GM12878 (cell line): ENCODE measurements at regions not wholly inside any gene's neighbourhood (a gene's known extent, or its start where the extent isn't known, plus 50 kb on each side); places are given as distances from the start of the nearest gene placed in this dataset.

Experiments used
- ATAC-seq: fragments of 200-7000 bp; cut with Tn5 transposase; 3 replicates; pipeline ENCODE4 v1.9.1; 2020; ENCODE audit warnings: mild to moderate bottlenecking, moderate library complexity
- BruUV-seq: library from RNA; stranded (reverse); fragments of 400-500 nt; replicated peaks from 2 replicates; lab custom pipeline; 2021; lab: Mats Ljungman, UMichigan
- CTCF ChIA-PET: fragments of 300-600 bp; sonication (Branson Sonifier 250); formaldehyde crosslinking; extraction: SDS; loops from one replicate; lab custom pipeline; 2021; ENCODE audit warnings: inconsistent platforms; lab: Yijun Ruan, JAX
- POLR2A ChIA-PET: fragments of 350-600 bp; formaldehyde crosslinking; extraction: SDS; loops from one replicate; lab custom pipeline; 2021; ENCODE audit warnings: inconsistent platforms; lab: Charles Lee
- RAD21 ChIA-PET: fragments of 300-600 bp; sonication (Branson Sonifier 250); formaldehyde crosslinking; loops from one replicate; lab custom pipeline; 2023; ENCODE audit warnings: antibody characterized with exemption; ENCODE audit not compliant: unreplicated experiment; lab: Charles Lee
- SMC1A ChIA-PET: fragments of 300-600 bp; sonication (Branson Sonifier 250); formaldehyde crosslinking; loops from one replicate; lab custom pipeline; 2023; ENCODE audit not compliant: unreplicated experiment, uncharacterized antibody; lab: Charles Lee
- DNase-seq: peaks from one replicate; pipeline ENCODE4 v3.0.0-alpha.2; 2011; ENCODE audit warnings: low read depth, low spot score
- FAIRE-seq: peaks from 3 replicates; lab custom pipeline; 2011; peaks lifted over from hg19 to GRCh38; lab: Jason Lieb, UNC
- H2AFZ ChIP-seq: 2 replicates; pipeline ENCODE4 v1.6.0; 2011; ENCODE audit warnings: low read depth, low read length, control low read depth; ENCODE audit not compliant: control insufficient read depth
- H3K27ac ChIP-seq: 2 replicates; pipeline ENCODE4 v1.5.1; 2011; ENCODE audit warnings: control low read depth; ENCODE audit not compliant: control insufficient read depth, insufficient read depth
- H3K27me3 ChIP-seq, 2 experiments: replicated peaks in 1 of 2; 2 replicates each; pipeline versions ENCODE4 v1.6.0 to v1.6.1; 2011; ENCODE audit warnings: low read length in 1 of 2; ENCODE audit not compliant: control insufficient read depth in 2 of 2, insufficient read depth in 2 of 2
- H3K36me3 ChIP-seq, 2 experiments: 2 replicates each; pipeline ENCODE4 v1.5.1; 2011; ENCODE audit warnings: low read length in 1 of 2; ENCODE audit not compliant: control insufficient read depth in 2 of 2, insufficient read depth in 2 of 2
- H3K4me1 ChIP-seq: 2 replicates; pipeline ENCODE4 v1.6.1; 2011; ENCODE audit warnings: mild to moderate bottlenecking, low read length, moderate library complexity, mixed read lengths; ENCODE audit not compliant: control insufficient read depth, insufficient read depth
- H3K4me2 ChIP-seq: 2 replicates; pipeline ENCODE4 v1.6.0; 2011; ENCODE audit warnings: control low read depth; ENCODE audit not compliant: control insufficient read depth, insufficient read depth
- H3K4me3 ChIP-seq: fragments of 200-600 bp; sonication (generic); 2 replicates; pipeline ENCODE4 v1.5.1; 2016
- H3K79me2 ChIP-seq: 2 replicates; pipeline ENCODE4 v1.6.0; 2011; ENCODE audit warnings: low read length; ENCODE audit not compliant: control insufficient read depth, insufficient read depth
- H3K9ac ChIP-seq: 2 replicates; pipeline ENCODE4 v1.8.0; 2011; ENCODE audit warnings: low read length, control low read depth, mixed read lengths; ENCODE audit not compliant: control insufficient read depth, insufficient read depth
- H3K9me3 ChIP-seq: replicated peaks from 3 replicates; pipeline ENCODE4 v1.5.1; 2011; ENCODE audit warnings: mild to moderate bottlenecking, low read length; ENCODE audit not compliant: control insufficient read depth, insufficient read depth
- H4K20me1 ChIP-seq: 2 replicates; pipeline ENCODE4 v1.6.0; 2011; ENCODE audit not compliant: control insufficient read depth, insufficient read depth
- BRCA1 ChIP-seq: IDR thresholded peaks from 2 replicates; pipeline ENCODE4 v1.6.1; 2011; ENCODE audit warnings: low read depth, low read length, improper control_type of control experiment
- CBX3 ChIP-seq: fragments of 200-600 bp; sonication (generic); IDR thresholded peaks from 2 replicates; pipeline ENCODE4 v1.6.1; 2016; ENCODE audit warnings: low read depth, borderline replicate concordance
- NBN ChIP-seq: fragments of 450-650 bp; IDR thresholded peaks from 2 replicates; pipeline ENCODE4 v1.6.1; 2016
- RELA ChIP-seq: fragments of 450-650 bp; IDR thresholded peaks from 2 replicates; pipeline ENCODE4 v1.8.0; 2014; ENCODE audit warnings: borderline replicate concordance; ENCODE audit not compliant: partially characterized antibody
- SIX5 ChIP-seq: IDR thresholded peaks from 2 replicates; pipeline ENCODE4 v1.6.1; 2011; ENCODE audit warnings: mild to moderate bottlenecking, low read depth, low read length, moderate library complexity; ENCODE audit not compliant: severe bottlenecking
- SMAD5 ChIP-seq: IDR thresholded peaks from 2 replicates; pipeline ENCODE4 v1.6.1; 2016; ENCODE audit warnings: antibody characterized with exemption, low read depth
- SP1 ChIP-seq: IDR thresholded peaks from one replicate; pipeline ENCODE4 v1.6.1; 2011; ENCODE audit warnings: low read depth, low read length
- USF1 ChIP-seq: IDR thresholded peaks from 2 replicates; pipeline ENCODE4 v1.6.1; 2011; ENCODE audit warnings: borderline replicate concordance, low read depth, mild to moderate bottlenecking, moderate library complexity, mixed read lengths, low read length; ENCODE audit not compliant: insufficient read depth; ENCODE audit errors: extremely low read length
- WGBS: methylation state at CpG from one replicate; pipeline ENCODE4 v1.1.6; 2016; ENCODE audit warnings: low lambda C conversion rate; ENCODE audit not compliant: insufficient replicate concordance, insufficient coverage; ENCODE audit errors: missing lambda C conversion rate; 5-methylcytosine and 5-hydroxymethylcytosine counted together
- in situ Hi-C: fragments of 300-500 bp; cut with MboI; formaldehyde crosslinking; loops from 9 replicates; pipeline ENCODE4 v1.14.3; 2018; ENCODE audit warnings: mixed read lengths
- intact Hi-C: fragments of 100-400 bp; cut with micrococcal nuclease; formaldehyde crosslinking; loops from one replicate; pipeline ENCODE4 v1.14.2; 2022; ENCODE audit not compliant: unreplicated experiment
- TF ChIP-seq, protein P1 (sequence below): fragments of 450-650 bp; IDR thresholded peaks from 2 replicates; pipeline ENCODE4 v1.6.1; 2018; ENCODE audit warnings: borderline replicate concordance, mild to moderate bottlenecking; ENCODE audit not compliant: partially characterized antibody

DNA sequence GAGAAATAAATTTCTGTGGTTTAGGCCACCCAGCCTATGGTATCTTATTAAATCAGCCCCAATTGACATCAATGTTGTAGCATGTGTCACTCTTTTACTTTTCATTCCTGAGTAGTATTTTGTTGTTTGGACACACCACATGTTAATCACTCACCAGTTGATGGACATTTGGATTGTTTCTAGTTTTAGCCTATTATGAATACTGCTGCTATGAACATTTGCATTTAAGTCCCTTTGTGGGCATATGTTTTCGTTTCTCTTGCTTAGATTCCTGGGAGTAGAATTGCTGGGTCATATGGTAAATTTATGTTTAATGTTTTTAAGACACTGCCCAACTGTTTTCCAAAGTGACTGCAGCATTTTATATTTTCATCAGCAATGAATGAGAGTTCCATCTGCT is 50.2 kb upstream of the NUF2 start:
- no peak for FAIRE-seq
- no peak overlapping the region for H3K9ac ChIP-seq
- H3K4me3 ChIP-seq: no peak overlapping the region
- peaks cover 0 to 3% of the 10 kb centered on the region in 2 experiments; a peak in 1 of 4 replicates for H3K36me3 ChIP-seq
- in situ Hi-C loops: no loop called here
- no peaks in the 10 kb centered on the region for H3K9me3 ChIP-seq
- H4K20me1 ChIP-seq: no peaks in the 10 kb centered on the region
- ChIA-PET POLR2A (no interaction called here), SMC1A (no interaction called here), RAD21 (no interaction called here)
- H3K4me2 ChIP-seq: no peak overlapping the region
- no TSS peak for BruUV-seq
- H3K27me3 ChIP-seq: no peaks in the 10 kb centered on the region
- H3K79me2 ChIP-seq: no peaks in the 10 kb centered on the region
- no peak for DNase-seq
- intact Hi-C loops: no loop called here
- ATAC-seq: no peak
- no peak overlapping the region for H3K27ac ChIP-seq
- 0% methylated on average over 1 of the region's 1 CpG for WGBS
- TF ChIP-seq RELA: no peak
- TF ChIP-seq SIX5: no peak
- TF ChIP-seq, protein P1, sequence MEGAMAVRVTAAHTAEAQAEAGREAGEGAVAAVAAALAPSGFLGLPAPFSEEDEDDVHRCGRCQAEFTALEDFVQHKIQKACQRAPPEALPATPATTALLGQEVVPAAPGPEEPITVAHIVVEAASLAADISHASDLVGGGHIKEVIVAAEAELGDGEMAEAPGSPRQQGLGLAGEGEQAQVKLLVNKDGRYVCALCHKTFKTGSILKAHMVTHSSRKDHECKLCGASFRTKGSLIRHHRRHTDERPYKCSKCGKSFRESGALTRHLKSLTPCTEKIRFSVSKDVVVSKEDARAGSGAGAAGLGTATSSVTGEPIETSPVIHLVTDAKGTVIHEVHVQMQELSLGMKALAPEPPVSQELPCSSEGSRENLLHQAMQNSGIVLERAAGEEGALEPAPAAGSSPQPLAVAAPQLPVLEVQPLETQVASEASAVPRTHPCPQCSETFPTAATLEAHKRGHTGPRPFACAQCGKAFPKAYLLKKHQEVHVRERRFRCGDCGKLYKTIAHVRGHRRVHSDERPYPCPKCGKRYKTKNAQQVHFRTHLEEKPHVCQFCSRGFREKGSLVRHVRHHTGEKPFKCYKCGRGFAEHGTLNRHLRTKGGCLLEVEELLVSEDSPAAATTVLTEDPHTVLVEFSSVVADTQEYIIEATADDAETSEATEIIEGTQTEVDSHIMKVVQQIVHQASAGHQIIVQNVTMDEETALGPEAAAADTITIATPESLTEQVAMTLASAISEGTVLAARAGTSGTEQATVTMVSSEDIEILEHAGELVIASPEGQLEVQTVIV: no peak
- TF ChIP-seq NBN: no peak
- no peak for TF ChIP-seq CBX3
- no peak for TF ChIP-seq SP1
- TF ChIP-seq SMAD5: no peak
- no peak for TF ChIP-seq USF1
- no peak for TF ChIP-seq BRCA1
- TF ChIP-seq, all 136 proteins: peak for 0
- CTCF ChIA-PET: no interaction called here
- Histone ChIP-seq H2AFZ (no peak overlapping the region), H3K4me1 (no peaks in the 10 kb centered on the region)
